ENCODE measurements at regions not wholly inside any gene's neighbourhood (a gene's known extent, or its start where the extent isn't known, plus 50 kb on each side); places are given as distances from the start of the nearest gene placed in this dataset.

- no TSS peak for BruUV-seq (replicated peaks)
- FAIRE-seq (no peak), ATAC-seq (no peak), DNase-seq (ENCODE audit: extremely low read depth in 1 of 4, low spot score in 3 of 4) (no peak)
- no peaks in the 10 kb centered on the region for H3K9me1 ChIP-seq (ENCODE audit: control insufficient read depth, insufficient read depth, low read length)
- no peaks in the 10 kb centered on the region for H3K4me1 ChIP-seq (replicated peaks in 1 of 2; ENCODE audit: control insufficient read depth in 2 of 2, insufficient read depth in 2 of 2, low read length in 2 of 2)
- 0% methylated on average over 2 of the region's 2 CpGs for WGBS (ENCODE audit: insufficient coverage, low coverage, missing lambda C conversion rate)
- no peak overlapping the region for H3K9ac ChIP-seq (ENCODE audit: insufficient read depth in 1 of 2, low read depth in 2 of 2, low read length in 2 of 2)
- POLR2A ChIA-PET: no interaction called here
- CTCF ChIA-PET (ENCODE audit: low intra/inter-chr PET ratio): no interaction called here
- peaks cover 0 to 16% of the 10 kb centered on the region in 2 experiments; a peak in 3 of 5 replicates for H3K27me3 ChIP-seq (ENCODE audit: control insufficient read depth in 2 of 2, insufficient read depth in 2 of 2, low read length in 2 of 2)
- H4K20me1 ChIP-seq (replicated peaks; ENCODE audit: control insufficient read depth, insufficient read depth, low read length): no peaks in the 10 kb centered on the region; the same call in 1 of the 2 replicates
- TF ChIP-seq SOX6 (IDR thresholded peaks at IDR 0.05): no peak
- TF ChIP-seq POLR2A (conservative IDR thresholded peaks at IDR 0.05): no peak
- TF ChIP-seq KAT8 (IDR thresholded peaks at IDR 0.05; ENCODE audit: low read depth): no peak
- TF ChIP-seq SETDB1 (IDR thresholded peaks at IDR 0.05; ENCODE audit: low read length): no peak
- TF ChIP-seq CBX5 (IDR thresholded peaks at IDR 0.05; ENCODE audit: borderline replicate concordance, low read depth): no peak
- no peak for TF ChIP-seq BRF2 (IDR thresholded peaks at IDR 0.05; ENCODE audit: borderline replicate concordance, insufficient read depth, insufficient read length)
- no peak for TF ChIP-seq MYNN (IDR thresholded peaks at IDR 0.05)
- no peak for TF ChIP-seq MYNN (CRISPR knock-in tag; IDR thresholded peaks at IDR 0.05)
- no peak for TF ChIP-seq ZFX (CRISPR knock-in tag; IDR thresholded peaks at IDR 0.05)
- no peak for TF ChIP-seq DLX4 (CRISPR knock-in tag; IDR thresholded peaks at IDR 0.05)
- TF ChIP-seq KLF16 (IDR thresholded peaks at IDR 0.05): no peak
- TF ChIP-seq KLF10 (CRISPR knock-in tag; IDR thresholded peaks at IDR 0.05): no peak
- no peak for TF ChIP-seq GTF2E2 (tag; IDR thresholded peaks at IDR 0.05)
- no peak for TF ChIP-seq E2F6 (IDR thresholded peaks at IDR 0.05; ENCODE audit: borderline replicate concordance in 1 of 2, extremely low read depth in 1 of 2, insufficient read depth in 1 of 2, insufficient read length in 1 of 2, low read depth in 1 of 2, low read length in 1 of 2, poor library complexity in 1 of 2, severe bottlenecking in 1 of 2)
- no peak for TF ChIP-seq ZNF780A (CRISPR knock-in tag; IDR thresholded peaks at IDR 0.05)
- no peak for TF ChIP-seq ZNF511 (CRISPR knock-in tag; IDR thresholded peaks at IDR 0.05)
- no peak for TF ChIP-seq GTF2A2 (tag; IDR thresholded peaks at IDR 0.05)
- no peak for TF ChIP-seq ZC3H4 (CRISPR knock-in tag; IDR thresholded peaks at IDR 0.05; ENCODE audit: borderline replicate concordance)
- TF ChIP-seq ZNF239 (CRISPR knock-in tag; IDR thresholded peaks at IDR 0.05): no peak
- TF ChIP-seq ZKSCAN3 (CRISPR knock-in tag; IDR thresholded peaks at IDR 0.05): no peak
- TF ChIP-seq ZNF324 (CRISPR knock-in tag; IDR thresholded peaks at IDR 0.05): no peak
- H3K4me3 ChIP-seq: no peak overlapping the region
- no peak overlapping the region for H2AFZ ChIP-seq (ENCODE audit: low read depth, low read length)
- no peaks in the 10 kb centered on the region for H3K79me2 ChIP-seq (ENCODE audit: control insufficient read depth, insufficient read depth, low read length)
- no peaks in the 10 kb centered on the region for H3K9me3 ChIP-seq (replicated peaks; ENCODE audit: control insufficient read depth, insufficient read depth, low read depth, low read length)
- intact Hi-C loops (cut with micrococcal nuclease): no loop called here
- in situ Hi-C loops (cut with MboI): no loop called here
- no peaks in the 10 kb centered on the region for H3K36me3 ChIP-seq (ENCODE audit: control insufficient read depth, insufficient read depth, low read length)
- no peak overlapping the region for H3K4me2 ChIP-seq (ENCODE audit: insufficient read depth, low read length)
- no peak overlapping the region for H3K27ac ChIP-seq (ENCODE audit: extremely low read depth, low read depth, low read length)
Observed at GRCh38 chr2:237177986-237178385, 92.3 kb downstream of the COPS8 start.
